ENCODE measurements at regions not wholly inside any gene's neighbourhood (a gene's known extent, or its start where the extent isn't known, plus 50 kb on each side); places are given as distances from the start of the nearest gene placed in this dataset.
A peak's percentile ranks its signal among the peaks of the same experiment; 100 is the strongest.
"Not testable (repeated sequence)": the region's sequence is repeated elsewhere in the genome, so short reads cannot be mapped to it uniquely, and the experiment has no call there.

DNA sequence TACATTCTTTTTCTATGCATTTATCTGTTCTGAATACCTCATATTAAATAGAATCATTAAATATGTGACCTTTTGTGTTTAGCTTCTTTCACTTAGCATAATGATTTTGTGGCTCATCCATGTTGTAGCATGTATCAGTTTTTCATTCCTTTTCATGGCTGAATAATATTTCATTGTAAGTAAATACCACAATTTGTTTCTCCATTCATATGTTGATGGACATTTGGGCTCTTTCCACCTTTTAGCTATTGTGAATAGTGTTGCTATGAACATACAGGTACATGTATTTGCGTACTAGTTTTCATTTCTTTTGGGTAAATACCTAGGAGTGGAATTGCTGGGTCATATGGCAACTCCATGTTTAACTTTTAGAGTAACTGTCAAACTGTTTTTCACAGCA lies 85.1 kb downstream of the GNL3L start:
- no peak for DNase-seq

DNA sequence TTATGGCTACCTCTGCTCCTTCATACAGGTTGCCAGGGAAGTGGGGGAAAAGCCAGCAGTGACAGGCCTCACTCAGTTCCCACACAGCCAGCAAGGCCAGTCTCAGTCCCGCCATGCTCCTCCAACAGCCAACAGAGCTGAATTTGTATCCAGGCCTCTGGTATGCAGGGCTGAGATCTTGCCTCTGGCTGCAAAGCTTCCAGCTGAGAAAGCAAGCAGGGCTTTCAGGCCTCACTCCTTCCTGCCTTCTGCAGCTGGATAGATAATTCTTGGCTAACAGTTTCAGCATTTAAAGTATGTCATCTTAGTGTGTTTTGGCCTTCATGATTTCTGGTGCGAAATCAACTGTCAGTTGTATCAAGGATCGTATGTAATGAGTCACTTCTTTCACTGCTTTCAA lies 103.6 kb downstream of the GNL3L start:
- no peak for DNase-seq

DNA sequence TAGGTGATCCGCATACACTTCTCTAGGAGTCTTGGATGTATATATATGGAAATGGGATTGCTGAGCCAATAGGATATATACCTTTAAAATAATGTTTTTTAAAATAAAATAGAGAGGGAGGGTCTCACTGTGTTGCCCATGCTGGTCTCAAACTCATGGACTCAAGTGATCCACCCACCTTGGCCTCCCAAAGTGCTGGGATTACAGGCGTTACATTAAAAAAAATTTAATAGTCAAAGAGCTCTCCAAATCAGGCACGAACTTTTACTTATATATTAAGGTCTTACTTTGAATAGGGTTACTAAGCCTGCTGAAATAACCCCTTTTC lies 109.0 kb downstream of the GNL3L start:
- no peak for DNase-seq

DNA sequence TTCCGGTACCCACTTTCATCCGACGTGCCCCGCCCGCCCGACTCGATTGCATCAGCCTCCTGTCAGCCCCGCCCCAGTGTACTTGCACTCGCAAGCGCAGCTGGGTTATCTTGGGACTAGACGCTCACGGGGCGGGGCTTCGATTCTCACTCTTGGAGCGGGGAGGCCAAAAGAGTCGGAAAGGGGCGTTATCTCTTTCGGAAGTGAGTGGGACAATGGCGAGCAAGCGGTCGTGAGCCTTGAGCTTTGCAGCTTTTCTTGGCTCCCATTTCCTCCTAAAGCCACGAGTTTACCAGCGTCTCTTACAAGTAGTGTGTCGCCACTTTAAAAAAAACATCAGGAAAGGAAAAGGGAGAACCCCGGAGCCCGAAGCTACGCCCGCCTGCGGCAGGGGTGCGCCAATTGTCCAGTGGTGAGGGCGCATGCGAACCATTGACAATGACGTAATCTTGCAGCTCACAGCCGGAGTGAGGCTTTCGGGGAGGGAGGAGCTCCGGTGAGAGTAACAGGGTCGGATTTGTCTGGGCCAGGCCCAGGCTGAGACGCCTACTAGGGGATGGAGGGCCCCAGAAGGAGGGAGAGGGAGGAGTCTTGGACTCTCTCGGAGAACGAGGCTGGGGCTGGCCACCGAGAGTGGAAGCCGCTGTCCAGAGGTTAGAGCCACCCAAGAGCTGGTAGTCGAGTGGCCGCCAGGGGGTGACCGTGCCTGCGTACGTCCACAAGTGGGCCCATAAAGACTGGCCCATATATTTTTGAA lies 109.5 kb downstream of the GNL3L start:
- DNase-seq = peak; percentile 71 to 97 (median 88)

DNA sequence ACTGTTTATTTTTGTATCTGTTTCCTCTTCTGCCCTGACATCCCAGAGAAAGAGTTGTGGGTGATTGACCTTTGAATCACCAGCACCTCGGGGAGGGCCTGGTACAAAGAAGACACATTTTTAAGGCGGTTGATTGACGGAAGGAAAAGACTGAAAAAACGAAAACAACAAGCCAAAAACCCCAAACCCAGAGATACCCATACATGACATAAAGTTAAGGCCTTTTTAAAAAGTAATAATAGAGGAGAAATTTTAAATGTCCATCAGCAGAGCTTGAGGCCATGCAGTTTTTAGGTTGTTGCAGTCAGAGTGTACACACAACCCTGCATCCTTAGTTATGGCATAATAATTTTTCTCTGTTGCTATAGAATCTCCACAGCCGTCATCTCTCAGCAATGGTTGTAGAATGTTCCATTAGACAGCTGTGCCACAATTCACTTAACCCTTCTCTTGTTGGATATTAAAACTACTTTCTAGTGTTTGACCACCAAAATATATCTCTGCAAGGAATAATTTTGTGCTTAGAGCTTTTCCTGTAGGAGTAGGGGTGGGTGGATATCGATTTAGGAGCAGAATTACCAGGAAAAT lies 110.2 kb downstream of the GNL3L start:
- DNase-seq = no peak

DNA sequence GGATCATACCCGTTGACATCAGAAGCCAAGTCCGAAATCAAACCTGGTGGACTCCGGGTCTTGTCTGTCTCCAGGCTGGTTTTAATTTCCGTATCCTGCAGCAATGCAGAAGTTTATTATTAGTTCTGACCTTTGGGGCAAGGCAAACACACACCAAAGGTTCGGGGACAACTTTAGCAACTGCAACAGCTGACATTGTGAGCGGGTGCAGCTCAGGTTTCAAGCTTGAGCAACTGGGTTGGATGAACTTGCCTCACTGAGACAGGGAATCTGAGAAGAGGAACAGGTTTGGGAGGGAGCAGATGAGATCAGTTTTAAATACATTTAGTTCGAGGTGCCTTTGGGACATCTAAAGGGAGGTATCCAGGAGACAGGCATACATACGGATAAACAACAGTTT lies 110.7 kb downstream of the GNL3L start:
- no peak for DNase-seq

DNA sequence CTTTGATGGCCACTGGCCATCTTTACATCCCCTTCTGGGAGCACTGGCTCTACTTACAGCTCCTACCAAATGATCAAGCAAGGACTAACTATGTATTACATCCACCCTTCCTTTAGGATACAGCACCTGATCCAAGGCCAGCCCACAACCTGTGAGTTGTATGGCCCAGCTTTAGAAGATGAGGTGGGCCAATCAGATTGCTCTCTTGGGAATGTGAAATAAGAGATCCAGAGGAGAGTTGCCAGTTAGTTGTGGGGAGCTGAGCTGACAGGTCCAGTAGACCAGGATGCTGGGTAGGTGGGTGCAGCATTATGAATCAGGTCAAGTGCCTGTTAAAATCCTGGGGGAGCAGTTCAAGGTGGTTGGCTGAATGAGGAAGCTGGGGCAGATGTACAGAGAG lies 111.5 kb downstream of the GNL3L start:
- DNase-seq = no peak

DNA sequence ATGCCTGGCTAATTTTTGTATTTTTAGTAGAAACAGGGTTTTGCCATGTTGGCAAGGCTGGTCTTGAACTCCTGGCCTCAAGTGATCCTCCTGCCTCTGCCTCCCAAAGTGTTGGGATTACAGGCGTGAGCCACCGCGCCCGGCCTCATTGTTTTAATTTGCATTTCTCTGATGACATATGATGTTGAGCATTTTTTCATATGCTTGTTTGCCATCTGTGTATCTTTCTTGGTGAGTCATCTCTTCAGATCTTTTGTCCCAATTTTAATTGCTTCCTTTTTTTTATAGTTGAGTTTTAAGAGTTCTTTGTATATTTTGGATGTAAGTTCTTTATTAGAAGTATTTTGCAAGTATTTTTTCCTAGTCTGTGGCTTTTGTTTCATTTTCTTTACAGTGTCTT lies 117.6 kb downstream of the GNL3L start:
- DNase-seq = not testable (repeated sequence)

DNA sequence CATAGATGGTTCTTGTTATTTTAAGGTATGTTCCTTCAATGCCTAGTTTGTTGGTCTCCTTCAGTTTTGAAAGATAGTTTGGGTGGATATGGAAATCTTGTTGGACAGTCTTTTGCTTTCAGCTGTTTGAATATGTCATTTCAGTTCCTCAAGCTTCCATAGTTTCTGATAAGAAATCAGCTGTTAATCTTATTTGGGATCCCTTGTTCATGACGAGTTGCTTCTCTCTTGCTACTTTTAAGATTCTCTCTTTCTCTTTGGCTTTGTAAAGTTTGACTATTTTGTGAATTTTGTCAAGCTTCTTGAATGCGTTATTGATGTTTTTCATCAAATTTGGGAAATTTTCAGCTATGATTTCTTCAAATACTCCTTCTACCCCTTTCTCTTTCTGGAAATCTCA lies 129.5 kb downstream of the GNL3L start:
- DNase-seq = no peak

DNA sequence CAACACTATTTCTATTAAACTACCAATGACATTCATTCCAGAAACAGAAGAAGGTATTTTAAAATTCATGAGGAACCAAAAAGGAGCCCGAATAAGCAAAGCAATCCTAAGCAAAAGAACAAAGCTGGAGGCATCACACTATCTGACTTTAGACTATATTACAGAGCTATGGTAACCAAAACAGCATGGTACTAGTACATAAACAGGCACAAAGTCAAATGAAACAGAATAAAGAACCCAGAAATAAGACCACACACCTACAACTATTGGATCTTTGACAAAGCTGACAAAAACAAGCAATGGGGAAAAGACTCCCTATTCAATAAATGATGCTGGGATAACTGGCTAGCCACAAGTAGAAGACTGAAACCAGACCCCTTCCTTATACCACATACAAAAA lies 122.3 kb downstream of the ITIH6 start:
- no peak for DNase-seq

DNA sequence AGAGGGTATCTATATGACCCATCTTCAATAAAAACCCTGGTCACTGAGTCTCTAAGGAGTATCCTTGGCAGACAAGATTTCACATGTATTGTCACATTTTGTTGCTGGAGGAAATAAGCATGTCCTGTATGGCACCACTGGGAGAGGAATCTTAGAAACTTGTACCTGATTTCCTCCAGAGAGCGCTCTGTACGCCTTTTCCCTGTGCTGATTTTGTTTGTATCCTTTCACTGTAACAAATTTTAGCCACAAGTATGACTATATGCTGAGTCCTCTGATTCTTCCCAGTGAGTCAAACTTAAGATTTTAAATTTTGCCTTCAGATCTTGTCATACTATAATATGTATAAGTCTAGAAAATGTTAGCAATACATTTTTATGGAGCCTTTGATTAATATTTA lies 102.8 kb downstream of the ITIH6 start:
- DNase-seq = no peak

DNA sequence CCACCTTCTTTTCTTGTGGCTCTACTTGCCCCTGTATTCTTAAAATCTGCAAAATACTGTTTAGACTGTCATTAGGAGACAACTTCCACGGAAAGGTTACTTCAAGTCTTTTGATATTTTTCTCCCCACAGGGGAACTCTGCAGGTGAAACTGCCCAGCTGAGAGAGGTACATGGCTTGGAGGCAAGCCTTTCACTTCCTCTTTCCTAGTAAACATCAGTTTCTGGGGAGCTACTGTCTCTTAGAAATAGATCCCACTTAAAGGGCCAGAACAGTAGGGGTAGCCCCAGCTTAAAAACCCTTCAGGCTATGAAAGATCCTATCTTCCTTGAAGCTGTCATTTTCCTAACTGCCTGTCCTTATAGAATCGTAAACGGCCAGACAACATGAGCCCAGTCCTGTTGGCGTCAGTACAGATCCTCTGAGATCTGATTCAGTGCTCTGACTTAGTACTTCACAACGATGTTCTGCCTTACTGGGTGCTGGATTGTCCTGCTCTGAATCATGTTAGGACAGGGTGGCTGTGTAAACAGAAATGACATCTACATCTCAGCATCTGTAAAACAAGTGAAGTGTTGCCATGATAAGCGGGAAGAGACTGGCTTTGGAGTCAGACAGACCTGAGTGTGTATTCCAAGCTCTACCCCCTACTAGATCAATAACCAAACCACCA lies 102.1 kb downstream of the ITIH6 start:
- DNase-seq = no peak
